ENCODE measurements at regions not wholly inside any gene's neighbourhood (a gene's known extent, or its start where the extent isn't known, plus 50 kb on each side); places are given as distances from the start of the nearest gene placed in this dataset.
A peak's percentile ranks its signal among the peaks of the same experiment; 100 is the strongest.

GRCh38 chr9:129359162-129359811, 181.2 kb upstream of the IER5L start:
- H3K27ac ChIP-seq (ENCODE audit: insufficient read depth, low read length), result no peak overlapping the region
- H4K20me1 ChIP-seq (ENCODE audit: insufficient read depth, low read length), result no peaks in the 10 kb centered on the region
- H2BK20ac ChIP-seq (ENCODE audit: low read depth, low read length), result no peak overlapping the region
- no peak overlapping the region for H3K4me3 ChIP-seq (ENCODE audit: insufficient read depth, low read depth, low read length)
- in situ Hi-C loops (cut with MboI; ENCODE audit: low sequenced_read_pairs) (no loop called here), dilution Hi-C loops (cut with HindIII; ENCODE audit: low sequenced_read_pairs, unreplicated experiment) (no loop called here), intact Hi-C loops (cut with micrococcal nuclease) (no loop called here)
- ChIA-PET POLR2A (ENCODE audit: unreplicated experiment) (no interaction called here), CTCF (no interaction called here)
- H3K9me3 ChIP-seq (ENCODE audit: control insufficient read depth, insufficient read depth, low read length), result peaks cover 7% of the 10 kb centered on the region
- H3K79me1 ChIP-seq (ENCODE audit: low read depth in 1 of 2, low read length in 2 of 2), result no peaks in the 10 kb centered on the region
- H3K4me1 ChIP-seq (ENCODE audit: control insufficient read depth, insufficient read depth, low read length), result no peaks in the 10 kb centered on the region
- H2AK9ac ChIP-seq (replicated peaks; ENCODE audit: low read depth, low read length, poor library complexity), result peak overlapping the region; percentile 63
- H2BK5ac ChIP-seq (ENCODE audit: low read depth, low read length, poor library complexity, severe bottlenecking), result no peak overlapping the region
- no peak overlapping the region for H4K91ac ChIP-seq (ENCODE audit: insufficient read depth, low read depth, low read length)
- H3K9ac ChIP-seq (ENCODE audit: low read depth, low read length), result no peak overlapping the region
- H3K27me3 ChIP-seq (ENCODE audit: control insufficient read depth, insufficient read depth, low read length), result no peaks in the 10 kb centered on the region
- H4K5ac ChIP-seq (ENCODE audit: low read depth, low read length), result no peak overlapping the region
- H3K36me3 ChIP-seq (ENCODE audit: control insufficient read depth, insufficient read depth, low read length), result no peaks in the 10 kb centered on the region
- no peak for TF ChIP-seq MAFK (IDR thresholded peaks at IDR 0.05; ENCODE audit: low read depth, low read length)
- H3K4ac ChIP-seq (ENCODE audit: low read depth, low read length), result no peak overlapping the region
- H2BK15ac ChIP-seq (ENCODE audit: low read depth, low read length), result no peak overlapping the region
- H3K18ac ChIP-seq (ENCODE audit: low read depth, low read length), result no peak overlapping the region
- H3K4me2 ChIP-seq (ENCODE audit: low read depth, low read length), result no peak overlapping the region
- no TSS peak for BruUV-seq (replicated peaks)
- H3K23ac ChIP-seq (ENCODE audit: low read depth, low read length), result no peak overlapping the region
- H3K9me1 ChIP-seq (ENCODE audit: insufficient read depth, low read length), result peaks cover 3% of the 10 kb centered on the region; the same call in 1 of the 2 replicates
- no peak overlapping the region for H4K8ac ChIP-seq (ENCODE audit: low read depth in 2 of 2, low read length in 2 of 2)
- WGBS, 2 experiments (ENCODE audit: extremely low coverage in 2 of 2, insufficient read length in 1 of 2), result 67% methylated on average over 4 of the region's 15 CpGs; no CpG with 5 or more reads in 1 of the 2 experiments
- DNase-seq, result no peak
- no peak overlapping the region for H2AK5ac ChIP-seq (ENCODE audit: low read depth, low read length)
- H2AFZ ChIP-seq (replicated peaks; ENCODE audit: low read length, poor library complexity), result no peak overlapping the region
- H2BK120ac ChIP-seq (ENCODE audit: low read depth, low read length), result no peak overlapping the region
- H3K56ac ChIP-seq (ENCODE audit: extremely low read depth, insufficient read depth, low read length), result no peak overlapping the region
- no peak overlapping the region for H3K14ac ChIP-seq (replicated peaks; ENCODE audit: low read depth, low read length)
- ATAC-seq (ENCODE audit: low read depth), result no peak
